Activated naive CD4-positive, alpha-beta T cell treated with anti-CD3 and anti-CD28 coated beads for 36 hours (primary cell): ENCODE measurements at regions not wholly inside any gene's neighbourhood (a gene's known extent, or its start where the extent isn't known, plus 50 kb on each side); places are given as distances from the start of the nearest gene placed in this dataset.

Source experiments
- CTCF ChIA-PET: fragments of 350-600 bp; sonication (Branson Sonifier 250); formaldehyde crosslinking; loops from one replicate; lab custom pipeline; 2021; ENCODE audit warnings: antibody characterized with exemption; lab: Charles Lee
- DNase-seq: peaks from one replicate; pipeline ENCODE4 v3.0.0-alpha.2; 2020
- H3K27ac Mint-ChIP-seq: one replicate; pipeline ENCODE4 v1.8.0; 2021; ENCODE audit warnings: mild to moderate bottlenecking, mixed read lengths
- H3K27me3 Mint-ChIP-seq: one replicate; pipeline ENCODE4 v1.8.0; 2021; ENCODE audit warnings: low read depth, mixed read lengths
- H3K36me3 Mint-ChIP-seq: one replicate; pipeline ENCODE4 v1.8.0; 2021; ENCODE audit warnings: low read depth, mixed read lengths
- H3K4me1 Mint-ChIP-seq: one replicate; pipeline ENCODE4 v1.8.0; 2021; ENCODE audit warnings: low read depth, mixed read lengths
- H3K4me3 Mint-ChIP-seq: one replicate; pipeline ENCODE4 v1.8.0; 2021; ENCODE audit warnings: mild to moderate bottlenecking, moderate library complexity, mixed read lengths
- H3K9me3 Mint-ChIP-seq: one replicate; pipeline ENCODE4 v1.8.0; 2021; ENCODE audit warnings: mixed read lengths
- intact Hi-C: fragments of 100-400 bp; cut with micrococcal nuclease; formaldehyde crosslinking; loops from one replicate; pipeline ENCODE4 v1.15.1; 2023

DNA sequence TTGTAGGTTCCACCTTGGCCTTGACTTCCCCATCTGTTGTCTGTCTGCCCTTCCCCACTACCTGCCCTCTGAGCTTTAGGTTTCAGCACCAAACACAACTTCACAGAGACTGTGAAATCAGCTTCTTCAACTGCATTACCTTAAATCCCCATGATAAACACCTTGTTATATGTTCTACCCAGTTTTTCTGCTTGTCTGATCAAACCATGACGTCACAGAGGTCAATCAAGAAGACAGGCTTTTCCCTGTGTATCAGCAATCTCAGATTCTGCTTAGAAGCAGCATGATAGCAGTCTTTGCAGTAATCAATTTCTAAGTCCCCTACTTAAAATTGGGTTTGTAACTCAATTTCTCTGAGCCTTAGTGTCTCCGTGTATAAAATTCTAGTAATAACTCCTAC lies 175.0 kb downstream of the PLK2 start:
- no peak overlapping the region for H3K27ac Mint-ChIP-seq
- CTCF ChIA-PET, result no interaction called here
- intact Hi-C loops, result no loop called here
- H3K27me3 Mint-ChIP-seq, result peaks cover 3% of the 10 kb centered on the region
- H3K4me1 Mint-ChIP-seq, result no peaks in the 10 kb centered on the region
- H3K36me3 Mint-ChIP-seq, result no peaks in the 10 kb centered on the region
- no peak overlapping the region for H3K4me3 Mint-ChIP-seq
- DNase-seq, result no peak
- no peaks in the 10 kb centered on the region for H3K9me3 Mint-ChIP-seq

GRCh38 chr5:58281189-58281588 lies 178.7 kb downstream of the PLK2 start:
- Mint-ChIP-seq H3K4me1 (no peaks in the 10 kb centered on the region), H3K36me3 (no peaks in the 10 kb centered on the region), H3K27me3 (peaks cover 18% of the 10 kb centered on the region), H3K4me3 (no peak overlapping the region), H3K27ac (no peak overlapping the region), H3K9me3 (no peaks in the 10 kb centered on the region)
- CTCF ChIA-PET, result interaction anchor here (1.0 kb wide), 1 partner anchor 180 kb away, joined by 3 read pairs; no protein-coding TSS in a partner anchor
- intact Hi-C loops, result no loop called here
- no peak for DNase-seq

- Mint-ChIP-seq H3K4me1 (no peaks in the 10 kb centered on the region), H3K27me3 (peaks cover 18% of the 10 kb centered on the region), H3K36me3 (no peaks in the 10 kb centered on the region), H3K27ac (no peak overlapping the region), H3K9me3 (no peaks in the 10 kb centered on the region), H3K4me3 (no peak overlapping the region)
- no peak for DNase-seq
- intact Hi-C loops, result loop anchor here (10.0 kb wide), 1 partner anchor 176 kb away; no protein-coding TSS in a partner anchor
- CTCF ChIA-PET, result interaction anchor here (0.6 kb wide), 1 partner anchor 16 kb away, joined by 6 read pairs; no protein-coding TSS in a partner anchor
These were observed 180.6 kb downstream of the PLK2 start for GRCh38 chr5:58279259-58279658.

GRCh38 chr5:58276431-58276830 lies 183.5 kb downstream of the PLK2 start:
- H3K9me3 Mint-ChIP-seq, result no peaks in the 10 kb centered on the region
- no peaks in the 10 kb centered on the region for H3K36me3 Mint-ChIP-seq
- CTCF ChIA-PET, result no interaction called here
- H3K27me3 Mint-ChIP-seq, result peaks cover 24% of the 10 kb centered on the region
- intact Hi-C loops, result loop anchor here (10.0 kb wide), 1 partner anchor 178 kb away; no protein-coding TSS in a partner anchor
- no peak overlapping the region for H3K27ac Mint-ChIP-seq
- DNase-seq, result no peak
- no peaks in the 10 kb centered on the region for H3K4me1 Mint-ChIP-seq
- H3K4me3 Mint-ChIP-seq, result no peak overlapping the region

- Mint-ChIP-seq H3K36me3 (no peaks in the 10 kb centered on the region), H3K4me1 (no peaks in the 10 kb centered on the region), H3K27me3 (peaks cover 24% of the 10 kb centered on the region), H3K27ac (no peak overlapping the region), H3K9me3 (no peaks in the 10 kb centered on the region), H3K4me3 (no peak overlapping the region)
- CTCF ChIA-PET, result no interaction called here
- intact Hi-C loops, result loop anchor here (10.0 kb wide), 1 partner anchor 179 kb away; no protein-coding TSS in a partner anchor
- DNase-seq, result no peak
These were observed 184.4 kb downstream of the PLK2 start for GRCh38 chr5:58275516-58275915.

DNA sequence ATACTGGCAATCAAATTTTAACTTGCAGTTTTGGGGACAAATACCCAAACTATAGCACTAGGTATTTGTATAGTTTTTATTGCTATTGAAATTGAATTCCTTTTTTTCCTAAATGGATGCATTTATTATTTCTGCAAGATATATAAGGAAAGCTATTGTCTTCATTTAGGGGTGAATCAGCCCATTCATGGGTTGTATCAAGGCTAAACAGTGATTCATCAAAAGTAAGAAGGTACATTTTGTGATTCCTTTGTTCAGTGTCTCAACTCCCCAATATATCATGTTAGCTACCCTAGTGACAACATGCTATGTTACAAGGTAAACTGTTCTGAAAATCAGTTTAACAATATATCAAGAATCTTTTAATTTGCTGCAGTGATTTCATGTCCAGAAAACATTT lies 185.7 kb downstream of the PLK2 start:
- Mint-ChIP-seq H3K9me3 (no peaks in the 10 kb centered on the region), H3K27ac (no peak overlapping the region), H3K4me1 (no peaks in the 10 kb centered on the region), H3K27me3 (peaks cover 18% of the 10 kb centered on the region), H3K4me3 (no peak overlapping the region), H3K36me3 (no peaks in the 10 kb centered on the region)
- CTCF ChIA-PET, result no interaction called here
- no peak for DNase-seq
- intact Hi-C loops, result loop anchor here (10.0 kb wide), 1 partner anchor 181 kb away; no protein-coding TSS in a partner anchor

DNA sequence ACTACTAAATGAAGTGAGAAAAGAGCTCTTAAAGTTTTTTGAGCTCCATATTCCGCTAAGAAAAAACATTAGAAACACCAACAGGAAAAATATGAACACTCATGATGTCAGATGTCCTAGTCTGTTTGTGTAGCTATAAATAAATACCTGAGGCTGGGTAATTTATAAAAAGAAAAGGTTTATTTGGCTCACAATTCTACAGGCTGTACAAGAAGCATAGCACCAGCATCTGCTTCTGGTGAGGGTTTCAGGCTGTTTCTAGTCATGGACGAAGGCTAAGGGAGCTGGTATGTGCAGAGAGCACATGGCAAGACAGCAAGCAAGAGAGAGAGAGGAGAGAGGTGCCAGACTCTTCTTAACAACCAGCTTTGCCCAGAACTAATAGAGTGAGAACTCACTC lies 186.2 kb downstream of the PLK2 start:
- H3K4me3 Mint-ChIP-seq, result no peak overlapping the region
- H3K9me3 Mint-ChIP-seq, result peaks cover 2% of the 10 kb centered on the region
- peaks cover 21% of the 10 kb centered on the region for H3K27me3 Mint-ChIP-seq
- DNase-seq, result no peak
- no peaks in the 10 kb centered on the region for H3K4me1 Mint-ChIP-seq
- CTCF ChIA-PET, result no interaction called here
- H3K36me3 Mint-ChIP-seq, result no peaks in the 10 kb centered on the region
- H3K27ac Mint-ChIP-seq, result no peak overlapping the region
- intact Hi-C loops, result loop anchor here (10.0 kb wide), 1 partner anchor 181 kb away; no protein-coding TSS in a partner anchor

GRCh38 chr5:58268268-58268667 lies 191.6 kb downstream of the PLK2 start:
- peaks cover 17% of the 10 kb centered on the region for H3K27me3 Mint-ChIP-seq
- DNase-seq, result no peak
- H3K4me3 Mint-ChIP-seq, result no peak overlapping the region
- peaks cover 2% of the 10 kb centered on the region for H3K9me3 Mint-ChIP-seq
- intact Hi-C loops, result no loop called here
- H3K4me1 Mint-ChIP-seq, result no peaks in the 10 kb centered on the region
- CTCF ChIA-PET, result no interaction called here
- no peaks in the 10 kb centered on the region for H3K36me3 Mint-ChIP-seq
- no peak overlapping the region for H3K27ac Mint-ChIP-seq

DNA sequence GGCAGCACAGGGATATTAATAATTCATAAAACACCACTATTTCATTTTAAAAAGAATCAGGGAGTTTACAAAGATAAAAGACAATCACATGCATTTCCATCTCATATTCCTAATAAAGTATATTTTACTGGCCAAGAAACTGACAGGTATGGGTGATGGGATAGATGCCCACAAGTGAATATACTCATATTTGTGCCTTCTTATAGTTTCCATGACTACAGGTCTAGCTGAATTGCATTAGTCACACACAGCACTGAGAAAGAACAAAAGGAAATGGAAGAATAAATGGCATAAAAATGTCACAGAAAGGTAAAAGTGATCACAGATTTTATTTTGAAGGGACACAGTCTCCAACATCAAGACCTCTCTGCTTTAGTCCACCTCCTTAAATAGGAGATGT lies 193.5 kb downstream of the PLK2 start:
- CTCF ChIA-PET, result no interaction called here
- Mint-ChIP-seq H3K36me3 (no peaks in the 10 kb centered on the region), H3K27me3 (peaks cover 21% of the 10 kb centered on the region), H3K4me3 (no peak overlapping the region), H3K9me3 (peaks cover 4% of the 10 kb centered on the region), H3K27ac (no peak overlapping the region), H3K4me1 (no peaks in the 10 kb centered on the region)
- intact Hi-C loops, result no loop called here
- no peak for DNase-seq

DNA sequence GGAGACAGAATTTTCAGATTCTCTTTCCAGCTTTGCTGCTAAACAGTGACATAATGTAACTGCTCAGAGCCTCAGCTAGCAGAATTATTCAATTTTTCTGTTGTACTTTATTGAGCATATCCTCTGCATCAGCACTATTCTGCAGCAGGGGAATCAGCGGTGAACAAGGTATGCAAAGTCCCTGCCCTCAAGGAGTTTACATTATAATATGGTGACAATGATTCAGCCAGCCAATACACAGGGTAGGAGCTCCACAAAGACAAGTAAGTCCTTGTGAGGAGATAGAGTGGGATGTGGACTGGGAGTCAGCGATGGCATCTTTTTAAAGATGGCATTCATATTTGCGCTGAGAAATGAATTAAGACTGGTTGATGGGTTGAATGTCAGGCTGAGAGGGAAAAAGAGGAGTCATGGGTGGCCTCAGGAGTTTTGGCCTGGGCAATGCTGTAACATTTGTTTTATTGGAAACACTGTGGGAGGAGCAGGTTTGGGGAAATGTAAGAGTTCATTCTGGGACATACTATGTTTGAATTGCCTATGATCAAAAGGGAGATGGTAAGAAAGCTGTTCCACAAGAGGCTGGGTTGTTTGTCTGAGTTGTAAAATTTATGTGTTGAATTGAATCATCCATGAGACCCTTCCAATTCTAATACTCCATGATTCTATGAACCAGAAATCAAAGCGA lies 194.5 kb downstream of the PLK2 start:
- Mint-ChIP-seq H3K27ac (no peak overlapping the region), H3K27me3 (peaks cover 21% of the 10 kb centered on the region), H3K36me3 (no peaks in the 10 kb centered on the region), H3K9me3 (peaks cover 4% of the 10 kb centered on the region), H3K4me1 (no peaks in the 10 kb centered on the region), H3K4me3 (no peak overlapping the region)
- intact Hi-C loops, result no loop called here
- CTCF ChIA-PET, result no interaction called here
- DNase-seq, result no peak

DNA sequence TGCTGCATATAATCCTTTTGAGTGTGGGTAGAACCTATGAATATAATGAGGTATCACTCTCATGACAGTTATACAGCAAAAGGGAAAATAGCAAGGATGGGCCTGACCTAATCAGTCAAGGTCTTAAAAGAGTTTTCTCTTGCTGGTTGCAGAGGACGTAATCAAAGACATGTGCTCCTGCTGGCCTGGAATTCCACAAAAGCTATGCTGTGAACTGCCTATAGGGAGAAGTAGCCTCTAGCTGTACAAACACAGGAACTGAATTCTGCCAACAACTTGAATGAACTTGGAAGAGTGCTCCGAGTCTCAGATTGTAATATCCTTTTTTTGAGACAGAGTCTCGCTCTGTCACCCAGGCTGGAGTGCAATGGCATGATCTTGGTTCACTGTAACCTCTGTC lies 195.6 kb downstream of the PLK2 start:
- no peaks in the 10 kb centered on the region for H3K4me1 Mint-ChIP-seq
- CTCF ChIA-PET, result no interaction called here

GRCh38 chr5:58263296-58263695 lies 196.6 kb downstream of the PLK2 start:
- peaks cover 2% of the 10 kb centered on the region for H3K9me3 Mint-ChIP-seq
- H3K4me1 Mint-ChIP-seq, result no peaks in the 10 kb centered on the region
- intact Hi-C loops, result no loop called here
- no peak overlapping the region for H3K4me3 Mint-ChIP-seq
- DNase-seq, result no peak
- peaks cover 17% of the 10 kb centered on the region for H3K27me3 Mint-ChIP-seq
- no peak overlapping the region for H3K27ac Mint-ChIP-seq
- no peaks in the 10 kb centered on the region for H3K36me3 Mint-ChIP-seq
- CTCF ChIA-PET, result no interaction called here

More for the DNA sequence above, 195.6 kb downstream of the PLK2 start:
- no peak overlapping the region for H3K4me3 Mint-ChIP-seq
- intact Hi-C loops, result no loop called here
- DNase-seq, result no peak
- H3K9me3 Mint-ChIP-seq, result peaks cover 4% of the 10 kb centered on the region
- H3K27ac Mint-ChIP-seq, result no peak overlapping the region
- no peaks in the 10 kb centered on the region for H3K36me3 Mint-ChIP-seq
- peaks cover 21% of the 10 kb centered on the region for H3K27me3 Mint-ChIP-seq

DNA sequence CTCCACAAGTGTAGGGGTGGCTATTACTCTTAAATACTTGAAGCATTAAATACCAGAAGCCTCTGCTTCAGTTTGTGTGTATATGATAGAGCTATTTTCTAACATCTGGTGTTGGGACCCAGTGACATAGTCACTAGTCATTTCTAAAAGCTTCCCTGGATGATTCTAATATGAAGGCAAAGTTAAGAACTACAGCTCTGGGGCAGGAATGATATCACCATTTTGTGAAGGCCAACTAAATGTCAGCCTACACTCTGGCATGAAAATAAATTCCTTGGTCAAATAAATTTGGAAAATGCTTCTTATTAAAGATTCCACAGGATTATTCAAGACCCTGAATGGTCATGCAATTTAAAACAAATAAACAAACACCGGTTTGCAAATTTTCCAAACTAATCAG lies 197.7 kb downstream of the PLK2 start:
- intact Hi-C loops, result no loop called here
- CTCF ChIA-PET, result no interaction called here
- H3K36me3 Mint-ChIP-seq, result no peaks in the 10 kb centered on the region
- peaks cover 2% of the 10 kb centered on the region for H3K9me3 Mint-ChIP-seq
- no peak for DNase-seq
- H3K4me3 Mint-ChIP-seq, result no peak overlapping the region
- no peak overlapping the region for H3K27ac Mint-ChIP-seq
- H3K27me3 Mint-ChIP-seq, result peaks cover 17% of the 10 kb centered on the region
- no peaks in the 10 kb centered on the region for H3K4me1 Mint-ChIP-seq
